HG02798 (cell line): ENCODE measurements at regions not wholly inside any gene's neighbourhood (a gene's known extent, or its start where the extent isn't known, plus 50 kb on each side); places are given as distances from the start of the nearest gene placed in this dataset.

Source experiments
- ATAC-seq: cut with Tn5 transposase; IDR thresholded peaks from one replicate; pipeline ENCODE4 v1.9.1; 2021; ENCODE audit warnings: mild to moderate bottlenecking; ENCODE audit not compliant: unreplicated experiment, poor library complexity

GRCh38 chr11:45061641-45062040 is 84.8 kb upstream of the PRDM11 start:
- ATAC-seq, result no peak

- no peak for ATAC-seq
Measured at GRCh38 chr11:45062115-45062514, 84.3 kb upstream of the PRDM11 start.

- ATAC-seq, result no peak
Measured at GRCh38 chr11:45062974-45063635, 83.3 kb upstream of the PRDM11 start.

GRCh38 chr11:45063669-45064068 is 82.8 kb upstream of the PRDM11 start:
- ATAC-seq, result no peak

- ATAC-seq, result no peak
Measured at GRCh38 chr11:45067966-45068365, 78.5 kb upstream of the PRDM11 start.

GRCh38 chr11:45071232-45071631 is 75.2 kb upstream of the PRDM11 start:
- ATAC-seq, result no peak

- no peak for ATAC-seq
Measured at GRCh38 chr11:45073685-45074141, 72.7 kb upstream of the PRDM11 start.

- ATAC-seq, result no peak
Measured at GRCh38 chr11:45075519-45075918, 70.9 kb upstream of the PRDM11 start.

- no peak for ATAC-seq
Measured at GRCh38 chr11:45075952-45076351, 70.5 kb upstream of the PRDM11 start.

GRCh38 chr11:45076761-45077160 is 69.7 kb upstream of the PRDM11 start:
- ATAC-seq, result no peak

GRCh38 chr11:45078236-45079074 is 68.0 kb upstream of the PRDM11 start:
- no peak for ATAC-seq

GRCh38 chr11:45079075-45079444 is 67.4 kb upstream of the PRDM11 start:
- ATAC-seq, result no peak

GRCh38 chr11:45079567-45079942 is 66.9 kb upstream of the PRDM11 start:
- ATAC-seq, result no peak

- ATAC-seq, result no peak
Measured at GRCh38 chr11:45079943-45080719, 66.3 kb upstream of the PRDM11 start.

- ATAC-seq, result no peak
Measured at GRCh38 chr11:45082744-45083543, 63.5 kb upstream of the PRDM11 start.

GRCh38 chr11:45083544-45084087 is 62.8 kb upstream of the PRDM11 start:
- no peak for ATAC-seq

- ATAC-seq, result no peak
Measured at GRCh38 chr11:45085646-45086501, 60.6 kb upstream of the PRDM11 start.

- no peak for ATAC-seq
Measured at GRCh38 chr11:45086526-45086925, 59.9 kb upstream of the PRDM11 start.
